ENCODE measurements at regions not wholly inside any gene's neighbourhood (a gene's known extent, or its start where the extent isn't known, plus 50 kb on each side); places are given as distances from the start of the nearest gene placed in this dataset.

DNA sequence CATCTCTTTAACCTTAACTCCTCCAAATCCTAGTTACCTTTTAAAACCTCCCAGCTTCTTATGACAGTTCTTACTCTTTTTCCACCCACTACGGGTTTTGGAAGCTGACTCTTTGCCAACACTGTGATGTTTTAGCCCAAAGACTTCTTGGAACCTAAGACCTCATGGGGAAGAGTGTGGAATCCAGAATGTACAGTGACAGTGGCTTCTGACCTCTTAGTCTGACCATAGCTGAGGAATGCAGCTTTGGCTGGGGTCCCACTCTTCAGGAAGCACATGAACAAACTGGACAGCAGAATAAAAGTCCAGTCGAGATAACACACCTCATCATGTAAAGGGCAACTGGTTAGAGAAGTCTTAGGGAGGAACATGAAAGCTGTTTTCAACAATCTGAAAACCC is 161.1 kb upstream of the PKDCC start:
- Mint-ChIP-seq H3K36me3 (ENCODE audit: unreplicated experiment) (no peaks in the 10 kb centered on the region), H3K27me3 (ENCODE audit: unreplicated experiment) (no peaks in the 10 kb centered on the region), H3K27ac (ENCODE audit: unreplicated experiment) (no peak overlapping the region), H3K4me1 (ENCODE audit: unreplicated experiment) (peaks cover 13% of the 10 kb centered on the region), H3K4me3 (ENCODE audit: unreplicated experiment) (no peak overlapping the region), H3K9me3 (ENCODE audit: unreplicated experiment) (peaks cover 6% of the 10 kb centered on the region)
- DNase-seq (ENCODE audit: extremely low spot score, unreplicated experiment) = no peak
- TF ChIP-seq, protein P1, sequence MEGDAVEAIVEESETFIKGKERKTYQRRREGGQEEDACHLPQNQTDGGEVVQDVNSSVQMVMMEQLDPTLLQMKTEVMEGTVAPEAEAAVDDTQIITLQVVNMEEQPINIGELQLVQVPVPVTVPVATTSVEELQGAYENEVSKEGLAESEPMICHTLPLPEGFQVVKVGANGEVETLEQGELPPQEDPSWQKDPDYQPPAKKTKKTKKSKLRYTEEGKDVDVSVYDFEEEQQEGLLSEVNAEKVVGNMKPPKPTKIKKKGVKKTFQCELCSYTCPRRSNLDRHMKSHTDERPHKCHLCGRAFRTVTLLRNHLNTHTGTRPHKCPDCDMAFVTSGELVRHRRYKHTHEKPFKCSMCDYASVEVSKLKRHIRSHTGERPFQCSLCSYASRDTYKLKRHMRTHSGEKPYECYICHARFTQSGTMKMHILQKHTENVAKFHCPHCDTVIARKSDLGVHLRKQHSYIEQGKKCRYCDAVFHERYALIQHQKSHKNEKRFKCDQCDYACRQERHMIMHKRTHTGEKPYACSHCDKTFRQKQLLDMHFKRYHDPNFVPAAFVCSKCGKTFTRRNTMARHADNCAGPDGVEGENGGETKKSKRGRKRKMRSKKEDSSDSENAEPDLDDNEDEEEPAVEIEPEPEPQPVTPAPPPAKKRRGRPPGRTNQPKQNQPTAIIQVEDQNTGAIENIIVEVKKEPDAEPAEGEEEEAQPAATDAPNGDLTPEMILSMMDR (IDR thresholded peaks at IDR 0.05) = no peak

DNA sequence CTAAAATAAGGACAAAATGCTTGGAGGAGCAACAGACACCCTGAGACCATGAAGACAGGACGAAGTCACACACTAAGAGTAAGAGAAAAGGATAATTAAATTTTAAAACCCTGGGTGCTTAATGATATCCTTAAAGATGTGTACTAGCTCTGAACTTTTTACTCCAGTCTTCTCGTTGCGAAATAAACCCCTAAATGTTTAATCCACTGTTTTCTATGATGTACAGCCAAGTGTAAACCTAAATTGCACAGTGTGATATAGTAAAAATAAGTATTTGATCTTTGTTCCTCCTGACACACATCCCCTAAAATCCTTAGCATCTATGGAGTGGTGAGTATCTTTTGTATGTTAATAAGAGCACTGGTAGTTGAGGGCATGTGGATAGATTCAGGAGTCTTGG is 157.5 kb upstream of the PKDCC start:
- no peak overlapping the region for H3K4me3 Mint-ChIP-seq (ENCODE audit: unreplicated experiment)
- TF ChIP-seq, protein P1 (IDR thresholded peaks at IDR 0.05) = no peak
- peaks cover 6% of the 10 kb centered on the region for H3K9me3 Mint-ChIP-seq (ENCODE audit: unreplicated experiment)

DNA sequence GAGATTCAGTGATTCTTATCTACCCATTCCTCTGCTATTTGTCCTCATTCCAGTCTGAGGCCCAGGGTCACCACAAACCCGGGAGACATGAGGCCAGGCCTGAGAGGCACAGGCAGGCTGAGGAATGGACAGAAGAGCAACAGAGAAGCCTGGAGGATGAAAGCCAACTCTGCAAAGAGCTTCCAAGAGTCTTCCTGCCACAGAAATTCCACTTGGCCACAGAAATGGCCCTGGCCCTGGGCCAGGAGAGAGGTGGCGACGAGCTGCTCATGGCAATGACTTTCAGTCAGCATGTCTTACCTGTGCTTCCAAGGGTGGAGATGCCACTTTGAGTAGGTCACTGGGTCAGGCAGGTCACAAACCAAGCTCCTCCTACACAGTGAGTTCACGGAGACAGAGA is 155.3 kb upstream of the PKDCC start:
- H3K4me1 Mint-ChIP-seq (ENCODE audit: unreplicated experiment) = no peaks in the 10 kb centered on the region
- no peaks in the 10 kb centered on the region for H3K36me3 Mint-ChIP-seq (ENCODE audit: unreplicated experiment)
- TF ChIP-seq, protein P1 (IDR thresholded peaks at IDR 0.05) = no peak
- no peak for DNase-seq (ENCODE audit: extremely low spot score, unreplicated experiment)
- no peak overlapping the region for H3K4me3 Mint-ChIP-seq (ENCODE audit: unreplicated experiment)
- H3K27ac Mint-ChIP-seq (ENCODE audit: unreplicated experiment) = no peak overlapping the region
- H3K27me3 Mint-ChIP-seq (ENCODE audit: unreplicated experiment) = no peaks in the 10 kb centered on the region
- peaks cover 6% of the 10 kb centered on the region for H3K9me3 Mint-ChIP-seq (ENCODE audit: unreplicated experiment)

More for the DNA sequence above, 157.5 kb upstream of the PKDCC start:
- no peaks in the 10 kb centered on the region for H3K27me3 Mint-ChIP-seq (ENCODE audit: unreplicated experiment)
- DNase-seq (ENCODE audit: extremely low spot score, unreplicated experiment) = no peak
- no peak overlapping the region for H3K27ac Mint-ChIP-seq (ENCODE audit: unreplicated experiment)
- H3K4me1 Mint-ChIP-seq (ENCODE audit: unreplicated experiment) = peaks cover 13% of the 10 kb centered on the region
- H3K36me3 Mint-ChIP-seq (ENCODE audit: unreplicated experiment) = no peaks in the 10 kb centered on the region

DNA sequence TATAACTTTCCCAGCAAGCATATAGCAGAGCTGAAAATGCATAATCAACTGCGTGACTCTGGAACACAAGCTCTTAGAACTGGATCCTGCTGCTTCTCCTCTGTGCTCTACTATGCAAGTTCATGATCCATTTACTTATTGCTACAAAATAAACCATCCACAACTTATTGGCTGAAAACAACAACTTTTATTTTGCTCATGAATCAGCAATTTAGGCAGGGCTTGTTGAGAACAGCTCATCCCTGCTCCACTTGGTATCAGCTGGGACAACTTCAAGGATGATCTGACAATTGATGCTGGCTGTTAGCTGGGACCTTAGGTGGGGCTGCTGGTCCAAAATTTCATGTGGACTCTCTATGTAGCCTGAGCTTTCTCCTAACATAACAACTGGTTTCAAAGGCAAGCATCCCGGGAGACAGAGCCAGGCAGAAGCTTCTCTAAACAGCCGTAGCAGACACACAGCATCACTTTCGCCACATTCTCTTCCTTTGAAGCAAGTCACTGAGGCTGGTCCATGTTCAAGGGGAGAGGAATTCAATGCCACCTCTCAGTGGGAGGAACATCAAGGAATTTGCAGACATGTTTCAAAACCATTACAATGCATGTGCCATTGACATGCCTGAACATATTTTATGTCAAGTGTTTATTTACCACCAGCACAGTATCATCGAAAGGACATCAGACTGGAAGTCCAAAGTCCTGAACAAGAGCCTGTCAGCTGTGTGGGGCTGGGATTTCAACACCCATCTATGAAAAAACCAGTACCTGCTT is 153.1 kb upstream of the PKDCC start:
- no peaks in the 10 kb centered on the region for H3K27me3 Mint-ChIP-seq (ENCODE audit: unreplicated experiment)
- peaks cover 21% of the 10 kb centered on the region for H3K4me1 Mint-ChIP-seq (ENCODE audit: unreplicated experiment)
- H3K36me3 Mint-ChIP-seq (ENCODE audit: unreplicated experiment) = no peaks in the 10 kb centered on the region
- H3K9me3 Mint-ChIP-seq (ENCODE audit: unreplicated experiment) = no peaks in the 10 kb centered on the region
- H3K4me3 Mint-ChIP-seq (ENCODE audit: unreplicated experiment) = no peak overlapping the region
- TF ChIP-seq, protein P1 (IDR thresholded peaks at IDR 0.05) = no peak
- no peak overlapping the region for H3K27ac Mint-ChIP-seq (ENCODE audit: unreplicated experiment)
- DNase-seq (ENCODE audit: extremely low spot score, unreplicated experiment) = no peak

DNA sequence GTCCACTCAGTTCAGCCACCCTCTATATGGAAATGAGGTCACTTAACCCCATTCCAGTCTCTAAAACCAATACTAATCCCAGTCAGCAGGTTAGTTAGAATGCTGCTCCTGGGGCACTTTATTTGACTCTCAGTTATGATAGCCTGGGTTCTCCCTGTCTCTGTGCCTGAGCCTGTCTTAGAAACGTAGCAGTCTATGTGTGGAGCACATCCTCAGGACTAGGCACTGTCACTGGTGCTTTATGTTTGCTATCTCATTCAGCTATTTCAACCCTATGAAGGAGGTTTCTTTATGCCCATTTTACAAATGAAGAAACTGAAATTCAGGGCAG is 152.5 kb upstream of the PKDCC start:
- H3K27me3 Mint-ChIP-seq (ENCODE audit: unreplicated experiment) = no peaks in the 10 kb centered on the region

More for the DNA sequence above, 152.5 kb upstream of the PKDCC start:
- H3K4me1 Mint-ChIP-seq (ENCODE audit: unreplicated experiment) = peaks cover 26% of the 10 kb centered on the region
- H3K9me3 Mint-ChIP-seq (ENCODE audit: unreplicated experiment) = no peaks in the 10 kb centered on the region
- H3K27ac Mint-ChIP-seq (ENCODE audit: unreplicated experiment) = no peak overlapping the region
- TF ChIP-seq, protein P1 (IDR thresholded peaks at IDR 0.05) = no peak
- peak; percentile 40 for DNase-seq (ENCODE audit: extremely low spot score, unreplicated experiment)
- no peak overlapping the region for H3K4me3 Mint-ChIP-seq (ENCODE audit: unreplicated experiment)
- no peaks in the 10 kb centered on the region for H3K36me3 Mint-ChIP-seq (ENCODE audit: unreplicated experiment)
